GM23248 (cell line): ENCODE measurements at regions not wholly inside any gene's neighbourhood (a gene's known extent, or its start where the extent isn't known, plus 50 kb on each side); places are given as distances from the start of the nearest gene placed in this dataset.

ENCODE experiments used
- EZH2 ChIP-seq: fragments of 200-600 bp; sonication (generic); IDR thresholded peaks from 2 replicates; pipeline ENCODE4 v1.6.1; 2018; ENCODE audit warnings: antibody characterized with exemption, mild to moderate bottlenecking; ENCODE audit not compliant: insufficient read depth, poor library complexity, severe bottlenecking
- EZH2phosphoT487 ChIP-seq: fragments of 200-600 bp; sonication (generic); IDR thresholded peaks from 2 replicates; pipeline ENCODE4 v1.6.1; 2018; ENCODE audit warnings: antibody characterized with exemption, moderate library complexity, mild to moderate bottlenecking, low read depth; ENCODE audit not compliant: insufficient read depth

GRCh38 chr5:86679529-86679928 is 61.8 kb downstream of the COX7C start:
- TF ChIP-seq EZH2phosphoT487 (no peak), EZH2 (no peak)
